Fibroblast of lung (primary cell): ENCODE measurements at regions not wholly inside any gene's neighbourhood (a gene's known extent, or its start where the extent isn't known, plus 50 kb on each side); places are given as distances from the start of the nearest gene placed in this dataset.

Source experiments
- CTCF ChIP-seq, 2 donors: IDR thresholded peaks in 1 of 2; conservative IDR thresholded peaks in 1 of 2; 1 replicate in 1 of 2; 2 replicates in 1 of 2; pipeline ENCODE4 v1.5.1; 2011 to 2012; ENCODE audit warnings: low read length in 2 of 2, control low read depth in 1 of 2, inconsistent platforms in 1 of 2, low read depth in 1 of 2, mild to moderate bottlenecking in 1 of 2
- EZH2 ChIP-seq: IDR thresholded peaks from 2 replicates; pipeline ENCODE4 v1.5.1; 2012; ENCODE audit warnings: low read length, control low read depth, mild to moderate bottlenecking; ENCODE audit errors: missing control alignments

DNA sequence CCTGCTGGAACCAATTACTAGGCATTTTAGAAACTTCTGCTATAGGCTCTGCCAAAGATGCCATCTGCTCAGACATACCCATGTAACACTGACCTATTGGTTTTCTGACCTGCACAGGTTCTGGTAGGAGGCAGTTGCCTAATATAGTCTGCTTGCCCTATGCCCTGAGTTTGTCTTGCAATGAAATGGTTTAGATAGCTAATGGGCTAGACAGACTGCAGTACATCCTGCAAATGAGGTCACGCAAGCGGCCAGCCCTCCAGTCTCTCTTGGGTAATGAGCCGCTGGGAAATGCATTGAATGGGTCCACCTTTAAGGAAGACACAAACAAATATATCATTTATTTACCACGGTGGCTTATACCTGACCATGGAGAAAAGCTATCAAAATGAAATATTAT, 90.6 kb upstream of the B3GAT2 start:
- TF ChIP-seq CTCF (conservative IDR thresholded peaks at IDR 0.05 in 1 of 2, IDR thresholded peaks at IDR 0.05 in 1 of 2; ENCODE audit: low read depth in 1 of 2, low read length in 2 of 2) = no peak
- no peak for TF ChIP-seq EZH2
